ENCODE measurements at regions not wholly inside any gene's neighbourhood (a gene's known extent, or its start where the extent isn't known, plus 50 kb on each side); places are given as distances from the start of the nearest gene placed in this dataset.

GRCh38 chr11:97461044-97461880, 1071.4 kb downstream of the JRKL start:
- no peak for TF ChIP-seq CTCF (conservative IDR thresholded peaks at IDR 0.05)
- H3K4me3 Mint-ChIP-seq, result no peak overlapping the region
- H4K5ac ChIP-seq (ENCODE audit: insufficient read length, low read depth, low read length), result no peak overlapping the region
- no CpG with 5 or more reads among the region's 21 CpGs for WGBS (ENCODE audit: extremely low coverage, insufficient read length, low lambda C conversion rate)
- no peak for DNase-seq
- H3K4me1 ChIP-seq (ENCODE audit: insufficient read depth, low read length), result no peaks in the 10 kb centered on the region
- no peaks in the 10 kb centered on the region for H3K9me3 ChIP-seq (ENCODE audit: control insufficient read depth, low read depth, low read length)
- no peak overlapping the region for H2AK5ac ChIP-seq (ENCODE audit: insufficient read length, low read length)
- no peaks in the 10 kb centered on the region for H3K79me1 ChIP-seq (ENCODE audit: insufficient read depth, low read depth, low read length, poor library complexity, severe bottlenecking)
- no peak overlapping the region for H4K91ac ChIP-seq (ENCODE audit: insufficient read length, low read depth, low read length)
- no peak overlapping the region for H3K27ac Mint-ChIP-seq
- no peak overlapping the region for H3K4ac ChIP-seq (ENCODE audit: low read depth, low read length)
- no peak overlapping the region for H3K23ac ChIP-seq (ENCODE audit: insufficient read length, low read depth, low read length)
- no peaks in the 10 kb centered on the region for H4K20me1 ChIP-seq (ENCODE audit: control insufficient read depth, insufficient read depth, insufficient read length)
- peaks cover 26 to 28% of the 10 kb centered on the region in 2 experiments for H3K9me3 Mint-ChIP-seq
- no peaks in the 10 kb centered on the region; the same call in 1 of the 2 replicates for H3K27me3 Mint-ChIP-seq (ENCODE audit: low read depth)
- no peaks in the 10 kb centered on the region for H3K23me2 ChIP-seq (ENCODE audit: insufficient read length, low read depth, low read length, poor library complexity, severe bottlenecking)
- no peak overlapping the region for H2BK120ac ChIP-seq (ENCODE audit: low read depth, low read length, poor library complexity, severe bottlenecking)
- no peaks in the 10 kb centered on the region for H3K27me3 ChIP-seq (ENCODE audit: insufficient read depth, low read length)
- H3K4me2 ChIP-seq (ENCODE audit: insufficient read depth, insufficient read length, low read length), result no peak overlapping the region
- H2BK12ac ChIP-seq (ENCODE audit: insufficient read length, low read depth, low read length), result no peak overlapping the region
- no peak overlapping the region for H3T11ph ChIP-seq (ENCODE audit: low read length)
- H3K27ac ChIP-seq (ENCODE audit: insufficient read length, low read depth, low read length), result no peak overlapping the region
- H2AFZ ChIP-seq (ENCODE audit: low read length), result no peak overlapping the region
- no peak overlapping the region for H3K56ac ChIP-seq (ENCODE audit: insufficient read length, low read depth, low read length)
- H3K36me3 Mint-ChIP-seq (ENCODE audit: insufficient read depth in 1 of 3, low read depth in 3 of 3), result peaks cover 4 to 24% (median 15%) of the 10 kb centered on the region in 3 experiments; a peak in 6 of 7 replicates
- H3K18ac ChIP-seq (ENCODE audit: insufficient read length, low read depth, low read length), result no peak overlapping the region
- H3K79me2 ChIP-seq (ENCODE audit: insufficient read depth, low read length), result no peaks in the 10 kb centered on the region
- no peak overlapping the region for H2BK20ac ChIP-seq (ENCODE audit: low read depth, low read length, poor library complexity, severe bottlenecking)
- H3K4me1 Mint-ChIP-seq, result no peaks in the 10 kb centered on the region
- H2BK5ac ChIP-seq (ENCODE audit: insufficient read length, low read length), result no peak overlapping the region
- no peak overlapping the region for H3K9ac ChIP-seq (ENCODE audit: extremely low read depth, insufficient read length, low read length)
- no peak overlapping the region for H2BK15ac ChIP-seq (ENCODE audit: low read depth, low read length)
- no peak overlapping the region; the same call in 1 of the 2 replicates for H3K14ac ChIP-seq (ENCODE audit: insufficient read depth, low read length)
- no peak overlapping the region for H4K8ac ChIP-seq (replicated peaks; ENCODE audit: insufficient read length, low read depth, low read length)
